HEK293 (cell line): ENCODE measurements at regions not wholly inside any gene's neighbourhood (a gene's known extent, or its start where the extent isn't known, plus 50 kb on each side); places are given as distances from the start of the nearest gene placed in this dataset.
"Not testable (repeated sequence)": the region's sequence is repeated elsewhere in the genome, so short reads cannot be mapped to it uniquely, and the experiment has no call there.

Source experiments
- CTCF ChIA-PET: fragments of 350-600 bp; formaldehyde crosslinking; extraction: SDS; loops from one replicate; lab custom pipeline; 2021; ENCODE audit warnings: antibody characterized with exemption; lab: Yijun Ruan, JAX
- POLR2A ChIA-PET: fragments of 300-600 bp; formaldehyde crosslinking; extraction: SDS; loops from one replicate; lab custom pipeline; 2020; ENCODE audit warnings: antibody characterized with exemption, inconsistent platforms; lab: Yijun Ruan, JAX
- H3K27ac ChIP-seq: fragments of 200-500 bp; sonication (Bioruptor generic); 2 replicates; pipeline ENCODE4 v1.5.1; 2014; ENCODE audit warnings: low read depth, low read length, control low read depth, inconsistent platforms; ENCODE audit errors: extremely low read depth
- H3K36me3 ChIP-seq, 2 experiments: fragments of 200-500 bp in 1 of 2; sonication (Bioruptor generic) in 1 of 2; 1 replicate in 1 of 2; 2 replicates in 1 of 2; pipeline ENCODE4 v1.5.1; 2014 to 2017; ENCODE audit warnings: inconsistent platforms in 2 of 2, low read length in 2 of 2; ENCODE audit not compliant: control insufficient read depth in 2 of 2, insufficient read depth in 1 of 2
- H3K4me1 ChIP-seq: fragments of 200-500 bp; sonication (Bioruptor generic); 2 replicates; pipeline ENCODE4 v1.5.1; 2014; ENCODE audit warnings: mild to moderate bottlenecking, low read length, inconsistent platforms; ENCODE audit not compliant: control insufficient read depth, insufficient read depth
- H3K4me3 ChIP-seq: 2 replicates; pipeline ENCODE4 v1.5.1; 2011; ENCODE audit warnings: low read depth, mild to moderate bottlenecking, control low read depth, low read length, moderate library complexity
- H3K9me3 ChIP-seq: fragments of 200-500 bp; sonication (Bioruptor generic); 2 replicates; pipeline ENCODE4 v1.5.1; 2014; ENCODE audit warnings: low read depth, low read length, inconsistent platforms; ENCODE audit not compliant: control insufficient read depth, insufficient read depth
- GLI2 ChIP-seq: fragments of 450-650 bp; formaldehyde crosslinking; IDR thresholded peaks from 2 replicates; pipeline ENCODE4; 2017; ENCODE audit warnings: missing biosample characterization, missing genetic modification characterization, low read depth, borderline replicate concordance
- GLIS2 ChIP-seq: fragments of 450-650 bp; formaldehyde crosslinking; IDR thresholded peaks from 2 replicates; pipeline ENCODE4 v1.5.1; 2016; ENCODE audit warnings: missing biosample characterization, missing genetic modification characterization
- HOXC10 ChIP-seq: sonication (generic); formaldehyde crosslinking; IDR thresholded peaks from 2 replicates; pipeline ENCODE4 v1.8.1; 2023; ENCODE audit warnings: mild to moderate bottlenecking, missing genetic modification reagents
- KLF10 ChIP-seq: fragments of 450-650 bp; IDR thresholded peaks from 2 replicates; pipeline ENCODE4 v1.5.1; 2018; ENCODE audit warnings: missing biosample characterization, mild to moderate bottlenecking, missing genetic modification characterization
- TCF7L2 ChIP-seq: IDR thresholded peaks from 2 replicates; pipeline ENCODE4 v1.6.1; 2011; ENCODE audit warnings: low read depth, mild to moderate bottlenecking, inconsistent platforms, low read length, moderate library complexity, borderline replicate concordance
- TRIM28 ChIP-seq: IDR thresholded peaks from 2 replicates; pipeline ENCODE4 v1.6.1; 2011; ENCODE audit warnings: low read length, control low read depth, borderline replicate concordance
- ZBTB1 ChIP-seq: fragments of 450-650 bp; formaldehyde crosslinking; IDR thresholded peaks from 2 replicates; pipeline ENCODE4 v1.5.1; 2016; ENCODE audit warnings: missing biosample characterization, missing genetic modification characterization
- ZBTB8A ChIP-seq: fragments of 450-650 bp; formaldehyde crosslinking; IDR thresholded peaks from 2 replicates; pipeline ENCODE4 v1.5.1; 2016; ENCODE audit warnings: missing biosample characterization, missing genetic modification characterization
- ZNF174 ChIP-seq: fragments of 450-650 bp; formaldehyde crosslinking; IDR thresholded peaks from 2 replicates; pipeline ENCODE4 v1.5.0; 2017; ENCODE audit warnings: missing biosample characterization, mild to moderate bottlenecking, missing genetic modification characterization
- ZNF274 ChIP-seq, 2 experiments: fragments of 200-500 bp in 1 of 2; fragments of 450-650 bp in 1 of 2; sonication (Bioruptor generic) in 1 of 2; formaldehyde crosslinking in 1 of 2; IDR thresholded peaks; 2 replicates each; pipeline versions ENCODE4 v1.5.1 to v1.6.1; 2014 to 2016; ENCODE audit warnings: borderline replicate concordance in 1 of 2, inconsistent platforms in 1 of 2, low read length in 1 of 2, missing biosample characterization in 1 of 2, missing genetic modification characterization in 1 of 2
- ZNF514 ChIP-seq: fragments of 450-650 bp; formaldehyde crosslinking; IDR thresholded peaks from 2 replicates; pipeline ENCODE4 v1.5.1; 2016; ENCODE audit warnings: missing biosample characterization, missing genetic modification characterization
- ZNF521 ChIP-seq: fragments of 450-650 bp; formaldehyde crosslinking; IDR thresholded peaks from 2 replicates; pipeline ENCODE4 v1.5.1; 2017; ENCODE audit warnings: missing biosample characterization, mild to moderate bottlenecking, missing genetic modification characterization
- ZNF529 ChIP-seq: fragments of 450-650 bp; formaldehyde crosslinking; IDR thresholded peaks from 2 replicates; pipeline ENCODE4 v1.5.1; 2017; ENCODE audit warnings: missing genetic modification characterization, missing biosample characterization; ENCODE audit not compliant: insufficient replicate concordance
- ZNF600 ChIP-seq: fragments of 450-650 bp; formaldehyde crosslinking; IDR thresholded peaks from 2 replicates; pipeline ENCODE4 v1.5.1; 2016; ENCODE audit warnings: missing biosample characterization, missing genetic modification characterization
- ZNF621 ChIP-seq: fragments of 450-650 bp; formaldehyde crosslinking; IDR thresholded peaks from 2 replicates; pipeline ENCODE4 v1.5.1; 2017; ENCODE audit warnings: missing biosample characterization, missing genetic modification characterization
- ZSCAN30 ChIP-seq: fragments of 450-650 bp; IDR thresholded peaks from 2 replicates; pipeline ENCODE4 v1.5.1; 2018; ENCODE audit warnings: missing biosample characterization, mild to moderate bottlenecking, missing genetic modification characterization, moderate library complexity
- ZXDB ChIP-seq: fragments of 450-650 bp; formaldehyde crosslinking; IDR thresholded peaks from 2 replicates; pipeline ENCODE4 v1.5.1; 2016; ENCODE audit warnings: missing biosample characterization, missing genetic modification characterization
- TF ChIP-seq, protein P1 (sequence below): fragments of 450-650 bp; formaldehyde crosslinking; IDR thresholded peaks from 2 replicates; pipeline ENCODE4 v1.5.1; 2016; ENCODE audit warnings: missing biosample characterization, missing genetic modification characterization
- TF ChIP-seq, protein P2 (sequence below): fragments of 450-650 bp; formaldehyde crosslinking; IDR thresholded peaks from 2 replicates; pipeline ENCODE4 v1.5.1; 2016; ENCODE audit warnings: missing biosample characterization, missing genetic modification characterization
- TF ChIP-seq, protein P3 (sequence below): fragments of 450-650 bp; formaldehyde crosslinking; IDR thresholded peaks from 2 replicates; pipeline ENCODE4 v1.5.1; 2016; ENCODE audit warnings: missing biosample characterization, missing genetic modification characterization, low read depth
- TF ChIP-seq, protein P4 (sequence below): fragments of 450-650 bp; formaldehyde crosslinking; IDR thresholded peaks from 2 replicates; pipeline ENCODE4 v1.5.1; 2016; ENCODE audit warnings: missing biosample characterization, missing genetic modification characterization

DNA sequence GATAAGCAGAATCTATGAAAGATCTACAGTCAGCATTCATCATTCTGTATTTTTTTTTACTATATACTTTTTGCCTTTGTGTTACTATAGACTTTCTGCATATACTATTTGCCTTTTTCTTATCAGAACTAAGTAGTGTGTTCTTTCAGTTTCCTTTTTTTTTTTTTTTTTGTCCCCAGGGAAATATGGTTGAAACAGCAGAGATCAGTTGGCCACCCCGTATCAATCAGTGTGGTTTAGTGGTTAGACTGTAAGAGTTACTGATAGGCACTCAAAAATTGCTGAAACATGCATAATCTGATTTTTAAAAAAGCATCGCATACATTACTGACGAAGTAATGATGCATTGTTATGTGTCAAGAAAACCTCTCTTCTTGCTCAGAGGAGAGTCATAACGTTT is 990.8 kb upstream of the EDIL3 start (continued):
- TF ChIP-seq, protein P1, sequence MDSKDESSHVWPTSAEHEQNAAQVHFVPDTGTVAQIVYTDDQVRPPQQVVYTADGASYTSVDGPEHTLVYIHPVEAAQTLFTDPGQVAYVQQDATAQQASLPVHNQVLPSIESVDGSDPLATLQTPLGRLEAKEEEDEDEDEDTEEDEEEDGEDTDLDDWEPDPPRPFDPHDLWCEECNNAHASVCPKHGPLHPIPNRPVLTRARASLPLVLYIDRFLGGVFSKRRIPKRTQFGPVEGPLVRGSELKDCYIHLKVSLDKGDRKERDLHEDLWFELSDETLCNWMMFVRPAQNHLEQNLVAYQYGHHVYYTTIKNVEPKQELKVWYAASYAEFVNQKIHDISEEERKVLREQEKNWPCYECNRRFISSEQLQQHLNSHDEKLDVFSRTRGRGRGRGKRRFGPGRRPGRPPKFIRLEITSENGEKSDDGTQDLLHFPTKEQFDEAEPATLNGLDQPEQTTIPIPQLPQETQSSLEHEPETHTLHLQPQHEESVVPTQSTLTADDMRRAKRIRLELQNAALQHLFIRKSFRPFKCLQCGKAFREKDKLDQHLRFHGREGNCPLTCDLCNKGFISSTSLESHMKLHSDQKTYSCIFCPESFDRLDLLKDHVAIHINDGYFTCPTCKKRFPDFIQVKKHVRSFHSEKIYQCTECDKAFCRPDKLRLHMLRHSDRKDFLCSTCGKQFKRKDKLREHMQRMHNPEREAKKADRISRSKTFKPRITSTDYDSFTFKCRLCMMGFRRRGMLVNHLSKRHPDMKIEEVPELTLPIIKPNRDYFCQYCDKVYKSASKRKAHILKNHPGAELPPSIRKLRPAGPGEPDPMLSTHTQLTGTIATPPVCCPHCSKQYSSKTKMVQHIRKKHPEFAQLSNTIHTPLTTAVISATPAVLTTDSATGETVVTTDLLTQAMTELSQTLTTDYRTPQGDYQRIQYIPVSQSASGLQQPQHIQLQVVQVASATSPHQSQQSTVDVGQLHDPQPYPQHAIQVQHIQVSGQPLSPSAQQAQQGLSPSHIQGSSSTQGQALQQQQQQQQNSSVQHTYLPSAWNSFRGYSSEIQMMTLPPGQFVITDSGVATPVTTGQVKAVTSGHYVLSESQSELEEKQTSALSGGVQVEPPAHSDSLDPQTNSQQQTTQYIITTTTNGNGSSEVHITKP (tag by site-specific recombination): no peak
- TF ChIP-seq, protein P2, sequence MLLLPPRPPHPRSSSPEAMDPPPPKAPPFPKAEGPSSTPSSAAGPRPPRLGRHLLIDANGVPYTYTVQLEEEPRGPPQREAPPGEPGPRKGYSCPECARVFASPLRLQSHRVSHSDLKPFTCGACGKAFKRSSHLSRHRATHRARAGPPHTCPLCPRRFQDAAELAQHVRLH: no peak
- TF ChIP-seq GLI2 (tag by site-specific recombination) (no peak), ZNF274 (IDR thresholded peaks at IDR 0.05; ENCODE audit: low read length) (no peak), ZNF274 (tag by site-specific recombination; IDR thresholded peaks at IDR 0.05; ENCODE audit: borderline replicate concordance) (no peak), GLIS2 (tag by site-specific recombination) (no peak), ZNF174 (tag by site-specific recombination) (no peak), KLF10 (tag by site-specific recombination) (no peak), ZBTB1 (no peak), TRIM28 (no peak)

DNA sequence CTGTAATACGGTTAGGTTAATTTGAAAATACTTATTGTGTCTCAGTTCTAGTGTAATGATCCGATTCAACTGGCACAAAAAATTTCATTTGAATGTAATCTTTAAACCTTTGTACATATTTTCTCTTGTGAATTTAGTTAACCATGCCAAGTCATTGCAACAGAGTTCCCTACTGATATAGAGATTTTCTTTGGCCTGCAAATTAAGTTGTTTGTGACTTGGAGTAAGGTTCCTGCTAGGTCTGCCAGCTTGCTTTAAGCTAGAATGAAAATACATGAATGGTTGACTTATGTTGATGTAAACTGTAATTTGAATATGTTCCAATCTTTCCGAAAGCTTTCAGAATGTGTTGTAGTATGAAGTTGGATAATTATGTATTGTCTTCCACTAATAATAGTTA is 1004.1 kb upstream of the EDIL3 start:
- Histone ChIP-seq H3K27ac (no peak overlapping the region), H3K4me1 (no peaks in the 10 kb centered on the region), H3K36me3 (no peaks in the 10 kb centered on the region), H3K4me3 (no peak overlapping the region), H3K9me3 (no peaks in the 10 kb centered on the region)
- POLR2A ChIA-PET: no interaction called here
- CTCF ChIA-PET: no interaction called here
- TF ChIP-seq ZSCAN30 (tag by site-specific recombination): no peak
- TF ChIP-seq ZNF521 (tag by site-specific recombination): no peak
- no peak for TF ChIP-seq ZNF529 (tag by site-specific recombination)
- no peak for TF ChIP-seq ZNF621 (tag by site-specific recombination)
- TF ChIP-seq, protein P3, sequence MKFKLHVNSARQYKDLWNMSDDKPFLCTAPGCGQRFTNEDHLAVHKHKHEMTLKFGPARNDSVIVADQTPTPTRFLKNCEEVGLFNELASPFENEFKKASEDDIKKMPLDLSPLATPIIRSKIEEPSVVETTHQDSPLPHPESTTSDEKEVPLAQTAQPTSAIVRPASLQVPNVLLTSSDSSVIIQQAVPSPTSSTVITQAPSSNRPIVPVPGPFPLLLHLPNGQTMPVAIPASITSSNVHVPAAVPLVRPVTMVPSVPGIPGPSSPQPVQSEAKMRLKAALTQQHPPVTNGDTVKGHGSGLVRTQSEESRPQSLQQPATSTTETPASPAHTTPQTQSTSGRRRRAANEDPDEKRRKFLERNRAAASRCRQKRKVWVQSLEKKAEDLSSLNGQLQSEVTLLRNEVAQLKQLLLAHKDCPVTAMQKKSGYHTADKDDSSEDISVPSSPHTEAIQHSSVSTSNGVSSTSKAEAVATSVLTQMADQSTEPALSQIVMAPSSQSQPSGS: no peak
- TF ChIP-seq, protein P4, sequence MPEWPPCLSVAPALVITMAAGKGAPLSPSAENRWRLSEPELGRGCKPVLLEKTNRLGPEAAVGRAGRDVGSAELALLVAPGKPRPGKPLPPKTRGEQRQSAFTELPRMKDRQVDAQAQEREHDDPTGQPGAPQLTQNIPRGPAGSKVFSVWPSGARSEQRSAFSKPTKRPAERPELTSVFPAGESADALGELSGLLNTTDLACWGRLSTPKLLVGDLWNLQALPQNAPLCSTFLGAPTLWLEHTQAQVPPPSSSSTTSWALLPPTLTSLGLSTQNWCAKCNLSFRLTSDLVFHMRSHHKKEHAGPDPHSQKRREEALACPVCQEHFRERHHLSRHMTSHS (tag by site-specific recombination): no peak
- TF ChIP-seq HOXC10 (CRISPR knock-in tag): no peak
- no peak for TF ChIP-seq ZXDB (tag by site-specific recombination)
- TF ChIP-seq TCF7L2: no peak
- TF ChIP-seq ZBTB8A (tag by site-specific recombination): no peak
- TF ChIP-seq ZNF514: no peak
- no peak for TF ChIP-seq ZNF600 (tag by site-specific recombination)
- TF ChIP-seq, all 188 proteins: peak for 0

DNA sequence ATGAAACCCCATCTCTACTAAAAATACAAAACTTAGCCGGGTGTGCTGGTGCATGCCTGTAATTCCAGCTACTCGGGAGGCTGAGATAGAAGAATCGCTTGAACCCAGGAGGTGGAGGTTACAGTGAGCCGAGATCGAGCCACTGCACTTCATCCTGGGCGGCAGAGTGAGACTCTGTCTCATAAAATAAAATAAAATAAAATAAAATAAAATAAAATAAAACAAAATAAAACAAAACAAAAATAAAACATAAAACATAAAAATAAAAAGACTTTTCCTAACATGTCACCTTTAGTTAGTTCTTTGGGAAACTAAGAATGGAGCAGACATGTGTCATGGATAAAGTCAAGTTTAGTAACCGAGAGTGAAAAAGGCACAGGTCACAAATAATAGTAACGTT is 1007.6 kb upstream of the EDIL3 start:
- CTCF ChIA-PET, H3K4me3 ChIP-seq: not testable (repeated sequence)

More for the DNA sequence above, 1007.6 kb upstream of the EDIL3 start:
- H3K9me3 ChIP-seq, H3K36me3 ChIP-seq, H3K27ac ChIP-seq, H3K4me1 ChIP-seq, POLR2A ChIA-PET: not testable (repeated sequence)
